Panc1 (cell line): ENCODE measurements at regions not wholly inside any gene's neighbourhood (a gene's known extent, or its start where the extent isn't known, plus 50 kb on each side); places are given as distances from the start of the nearest gene placed in this dataset.
"Not testable (repeated sequence)": the region's sequence is repeated elsewhere in the genome, so short reads cannot be mapped to it uniquely, and the experiment has no call there.

Experiments used
- POLR2AphosphoS5 ChIP-seq: IDR thresholded peaks from 2 replicates; pipeline ENCODE4 v1.6.1; 2012; ENCODE audit warnings: mild to moderate bottlenecking, low read depth, low read length, moderate library complexity
- SIN3A ChIP-seq: IDR thresholded peaks from 2 replicates; pipeline ENCODE4 v1.6.1; 2012; ENCODE audit warnings: low read depth, mild to moderate bottlenecking, low read length, moderate library complexity, borderline replicate concordance; ENCODE audit not compliant: insufficient read depth
- TCF7L2 ChIP-seq: IDR thresholded peaks from 2 replicates; pipeline ENCODE4 v1.6.1; 2011; ENCODE audit warnings: mild to moderate bottlenecking, low read depth, low read length, inconsistent platforms
- TF ChIP-seq, protein P1 (sequence below): fragments of 450-650 bp; IDR thresholded peaks from 2 replicates; pipeline ENCODE4 v1.5.1; 2017; ENCODE audit warnings: mild to moderate bottlenecking

DNA sequence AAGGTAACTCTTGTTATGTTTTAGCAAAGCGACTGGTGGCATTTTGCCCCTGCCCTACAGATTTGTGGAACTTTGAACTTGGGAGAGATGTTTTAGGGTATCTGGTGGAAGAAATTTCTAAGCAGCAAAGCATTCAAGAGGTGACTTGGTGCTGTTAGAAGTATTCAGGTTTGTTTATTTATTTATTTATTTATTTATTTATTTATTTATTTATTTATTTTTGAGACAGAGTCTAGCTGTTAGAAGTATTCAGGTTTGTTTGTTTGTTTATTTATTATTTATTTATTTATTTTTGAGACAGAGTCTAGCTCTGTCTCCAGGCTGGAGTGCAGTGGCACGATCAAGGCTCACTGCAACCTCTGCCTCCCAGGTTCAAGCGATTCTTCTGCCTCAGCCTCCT lies 89.8 kb upstream of the DDHD1 start:
- TF ChIP-seq, protein P1, sequence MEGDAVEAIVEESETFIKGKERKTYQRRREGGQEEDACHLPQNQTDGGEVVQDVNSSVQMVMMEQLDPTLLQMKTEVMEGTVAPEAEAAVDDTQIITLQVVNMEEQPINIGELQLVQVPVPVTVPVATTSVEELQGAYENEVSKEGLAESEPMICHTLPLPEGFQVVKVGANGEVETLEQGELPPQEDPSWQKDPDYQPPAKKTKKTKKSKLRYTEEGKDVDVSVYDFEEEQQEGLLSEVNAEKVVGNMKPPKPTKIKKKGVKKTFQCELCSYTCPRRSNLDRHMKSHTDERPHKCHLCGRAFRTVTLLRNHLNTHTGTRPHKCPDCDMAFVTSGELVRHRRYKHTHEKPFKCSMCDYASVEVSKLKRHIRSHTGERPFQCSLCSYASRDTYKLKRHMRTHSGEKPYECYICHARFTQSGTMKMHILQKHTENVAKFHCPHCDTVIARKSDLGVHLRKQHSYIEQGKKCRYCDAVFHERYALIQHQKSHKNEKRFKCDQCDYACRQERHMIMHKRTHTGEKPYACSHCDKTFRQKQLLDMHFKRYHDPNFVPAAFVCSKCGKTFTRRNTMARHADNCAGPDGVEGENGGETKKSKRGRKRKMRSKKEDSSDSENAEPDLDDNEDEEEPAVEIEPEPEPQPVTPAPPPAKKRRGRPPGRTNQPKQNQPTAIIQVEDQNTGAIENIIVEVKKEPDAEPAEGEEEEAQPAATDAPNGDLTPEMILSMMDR: not testable (repeated sequence)
- not testable (repeated sequence) for TF ChIP-seq SIN3A, TCF7L2, POLR2AphosphoS5
